Forelimb muscle (tissue), 1 donor: ENCODE measurements at regions not wholly inside any gene's neighbourhood (a gene's known extent, or its start where the extent isn't known, plus 50 kb on each side); places are given as distances from the start of the nearest gene placed in this dataset.

Source experiments
- DNase-seq: peaks from one replicate; pipeline ENCODE4 v3.0.0-alpha.2; 2013; ENCODE audit warnings: low read depth

GRCh38 chrX:39601231-39602177 lies 496.3 kb downstream of the BCOR start:
- no peak for DNase-seq

- DNase-seq = no peak
Observed at GRCh38 chrX:39602195-39602594, 495.6 kb downstream of the BCOR start.

- DNase-seq = no peak
Observed at GRCh38 chrX:39603230-39603629, 494.5 kb downstream of the BCOR start.

- DNase-seq = no peak
Observed at GRCh38 chrX:39605183-39605582, 492.6 kb downstream of the BCOR start.

GRCh38 chrX:39605866-39606265 lies 491.9 kb downstream of the BCOR start:
- DNase-seq = no peak

- DNase-seq = no peak
Observed at GRCh38 chrX:39609941-39610340, 487.8 kb downstream of the BCOR start.

- DNase-seq = no peak
Observed at GRCh38 chrX:39611468-39611867, 486.3 kb downstream of the BCOR start.

GRCh38 chrX:39613482-39613995 lies 484.2 kb downstream of the BCOR start:
- DNase-seq = no peak

GRCh38 chrX:39613997-39614679 lies 483.6 kb downstream of the BCOR start:
- no peak for DNase-seq

- DNase-seq = no peak
Observed at GRCh38 chrX:39614680-39614998, 483.1 kb downstream of the BCOR start.

- DNase-seq = peak; percentile 38
Observed at GRCh38 chrX:39616098-39616729, 481.5 kb downstream of the BCOR start.

GRCh38 chrX:39616731-39617130 lies 481.0 kb downstream of the BCOR start:
- no peak for DNase-seq

- DNase-seq = no peak
Observed at GRCh38 chrX:39618178-39618577, 479.6 kb downstream of the BCOR start.

GRCh38 chrX:39619182-39620009 lies 478.4 kb downstream of the BCOR start:
- no peak for DNase-seq

GRCh38 chrX:39624166-39624565 lies 473.6 kb downstream of the BCOR start:
- DNase-seq = no peak

- DNase-seq = no peak
Observed at GRCh38 chrX:39625810-39626209, 471.9 kb downstream of the BCOR start.

GRCh38 chrX:39626749-39627148 lies 471.0 kb downstream of the BCOR start:
- DNase-seq = no peak

GRCh38 chrX:39627257-39627656 lies 470.5 kb downstream of the BCOR start:
- DNase-seq = no peak

GRCh38 chrX:39629001-39629400 lies 468.8 kb downstream of the BCOR start:
- no peak for DNase-seq

GRCh38 chrX:39630344-39630743 lies 467.4 kb downstream of the BCOR start:
- DNase-seq = no peak
